ENCODE measurements at regions not wholly inside any gene's neighbourhood (a gene's known extent, or its start where the extent isn't known, plus 50 kb on each side); places are given as distances from the start of the nearest gene placed in this dataset.
A peak's percentile ranks its signal among the peaks of the same experiment; 100 is the strongest.

DNA sequence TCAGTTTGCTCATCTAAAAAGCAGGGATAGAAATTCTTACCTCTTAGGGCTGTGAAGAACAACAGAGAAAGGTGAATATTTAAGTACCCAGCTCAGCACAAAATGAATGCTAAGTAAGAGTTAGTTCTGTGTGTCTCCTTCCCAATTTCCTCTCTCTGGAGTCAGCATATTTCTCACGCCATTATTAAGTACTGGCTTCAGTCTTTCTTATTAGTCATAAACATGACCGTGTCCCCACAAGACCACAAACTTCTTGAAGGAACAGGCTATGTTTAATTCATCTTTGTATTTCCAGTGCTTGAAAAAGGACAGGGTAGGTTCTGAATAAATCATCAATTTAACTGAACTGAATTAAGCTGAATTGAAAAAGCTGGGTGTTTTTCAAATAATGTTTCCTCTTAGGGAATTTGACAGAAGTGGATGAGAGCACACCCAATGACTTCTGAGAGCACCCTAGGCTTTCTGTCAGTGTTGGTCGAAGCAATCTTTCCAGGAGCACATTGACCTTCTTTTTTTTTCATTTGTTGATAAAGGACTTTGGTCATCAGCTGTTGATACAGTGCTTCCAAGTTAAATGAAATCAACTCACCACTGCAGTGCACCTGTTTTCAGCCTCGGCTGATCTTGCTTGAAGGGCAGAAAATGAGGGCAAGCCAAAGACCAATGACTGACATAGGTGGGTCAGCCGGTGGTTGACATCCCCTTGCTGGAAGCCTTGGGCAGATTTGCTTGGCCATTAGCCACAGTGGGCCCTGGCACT is 324.6 kb downstream of the MFSD1 start:
- no peak overlapping the region for H3K4me3 ChIP-seq (ENCODE audit: low read depth, low read length)
- TF ChIP-seq, protein P1, sequence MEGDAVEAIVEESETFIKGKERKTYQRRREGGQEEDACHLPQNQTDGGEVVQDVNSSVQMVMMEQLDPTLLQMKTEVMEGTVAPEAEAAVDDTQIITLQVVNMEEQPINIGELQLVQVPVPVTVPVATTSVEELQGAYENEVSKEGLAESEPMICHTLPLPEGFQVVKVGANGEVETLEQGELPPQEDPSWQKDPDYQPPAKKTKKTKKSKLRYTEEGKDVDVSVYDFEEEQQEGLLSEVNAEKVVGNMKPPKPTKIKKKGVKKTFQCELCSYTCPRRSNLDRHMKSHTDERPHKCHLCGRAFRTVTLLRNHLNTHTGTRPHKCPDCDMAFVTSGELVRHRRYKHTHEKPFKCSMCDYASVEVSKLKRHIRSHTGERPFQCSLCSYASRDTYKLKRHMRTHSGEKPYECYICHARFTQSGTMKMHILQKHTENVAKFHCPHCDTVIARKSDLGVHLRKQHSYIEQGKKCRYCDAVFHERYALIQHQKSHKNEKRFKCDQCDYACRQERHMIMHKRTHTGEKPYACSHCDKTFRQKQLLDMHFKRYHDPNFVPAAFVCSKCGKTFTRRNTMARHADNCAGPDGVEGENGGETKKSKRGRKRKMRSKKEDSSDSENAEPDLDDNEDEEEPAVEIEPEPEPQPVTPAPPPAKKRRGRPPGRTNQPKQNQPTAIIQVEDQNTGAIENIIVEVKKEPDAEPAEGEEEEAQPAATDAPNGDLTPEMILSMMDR (IDR thresholded peaks at IDR 0.05; ENCODE audit: insufficient read depth, low read length), result no peak
- peak; percentile 22 for DNase-seq (ENCODE audit: low read depth)

DNA sequence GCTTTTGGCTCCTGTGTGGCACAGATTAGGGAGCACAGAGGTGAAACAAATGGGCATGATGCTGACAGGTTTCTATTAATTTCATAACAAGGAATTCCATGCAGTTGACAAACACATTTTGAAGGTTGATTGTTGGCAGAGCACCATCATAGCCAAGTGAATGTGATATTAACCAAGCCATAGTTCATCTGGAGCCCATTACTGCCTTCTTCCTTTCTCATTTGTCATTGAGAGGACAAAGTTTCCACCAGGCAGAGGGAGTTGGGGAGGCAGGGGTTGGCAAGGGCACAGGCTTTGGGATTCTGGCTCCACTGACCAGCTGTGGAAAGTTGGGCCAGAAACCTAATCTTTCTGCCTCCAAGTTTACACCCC is 325.2 kb downstream of the MFSD1 start:
- no peak overlapping the region for H3K4me3 ChIP-seq (ENCODE audit: low read depth, low read length)
- DNase-seq (ENCODE audit: low read depth), result no peak
- TF ChIP-seq, protein P1 (IDR thresholded peaks at IDR 0.05; ENCODE audit: insufficient read depth, low read length), result no peak

DNA sequence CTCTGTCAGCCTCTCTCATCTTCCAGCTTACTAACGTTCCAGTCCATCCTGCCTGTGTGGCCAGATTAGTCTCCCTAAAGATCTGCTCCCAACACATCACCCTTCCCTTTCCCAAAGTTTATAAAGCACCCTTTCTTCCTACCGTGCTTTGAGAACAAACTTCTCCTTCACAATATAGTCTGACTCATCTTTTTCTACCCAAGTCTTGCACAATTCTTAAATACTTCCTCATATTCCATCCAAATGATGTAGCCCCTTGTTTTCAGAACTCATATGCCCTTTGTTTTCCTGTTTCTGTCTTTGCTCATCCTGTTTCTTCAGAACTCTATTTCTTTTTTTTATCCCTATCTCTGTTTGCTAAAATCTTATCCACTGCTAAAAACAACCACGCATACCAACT is 326.8 kb downstream of the MFSD1 start:
- no peak overlapping the region for H3K4me3 ChIP-seq (ENCODE audit: low read depth, low read length)
- TF ChIP-seq, protein P1 (IDR thresholded peaks at IDR 0.05; ENCODE audit: insufficient read depth, low read length), result no peak
- DNase-seq (ENCODE audit: low read depth), result peak; percentile 60

DNA sequence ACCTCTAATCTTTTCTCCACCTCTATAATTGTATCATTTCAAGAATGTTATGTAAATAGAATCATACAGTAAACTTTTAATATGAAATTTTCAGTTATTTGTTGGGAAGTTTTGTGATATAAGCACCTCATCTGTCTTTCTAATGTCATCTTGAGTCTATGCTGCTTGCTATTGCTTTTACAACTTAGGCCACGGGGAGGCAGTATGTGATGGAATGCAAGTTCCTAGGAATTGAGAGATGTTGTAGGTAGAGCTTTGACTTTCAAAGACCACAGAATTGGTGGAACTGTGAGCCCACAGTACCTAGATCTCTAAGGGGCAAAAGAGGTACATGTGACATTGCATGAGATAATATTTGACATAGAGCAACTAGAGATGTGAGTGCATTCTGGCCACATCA is 328.3 kb downstream of the MFSD1 start:
- TF ChIP-seq, protein P1 (IDR thresholded peaks at IDR 0.05; ENCODE audit: insufficient read depth, low read length), result peak; percentile 33
- no peak overlapping the region for H3K4me3 ChIP-seq (ENCODE audit: low read depth, low read length)
- peak; percentile 18 for DNase-seq (ENCODE audit: low read depth)

DNA sequence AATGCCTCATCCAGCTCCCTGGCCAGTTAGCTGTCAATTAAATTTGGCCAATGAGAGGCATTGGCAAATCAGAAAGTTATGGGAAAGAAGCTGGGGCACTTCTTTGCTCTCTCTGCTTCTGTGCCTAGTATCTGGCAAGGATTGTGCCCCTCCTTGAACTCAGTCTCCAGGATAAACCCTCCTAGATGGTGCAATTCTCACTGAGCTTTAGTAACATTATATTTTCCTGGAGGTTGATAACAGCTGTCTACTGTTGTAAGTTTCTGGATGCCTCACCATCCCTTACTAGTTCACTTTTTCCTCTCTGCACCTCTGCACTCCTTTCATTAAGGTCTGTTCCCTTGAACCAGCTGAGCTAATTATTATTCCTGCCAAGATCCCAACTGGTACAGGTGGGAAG is 329.5 kb downstream of the MFSD1 start:
- peak; percentile 15 for DNase-seq (ENCODE audit: low read depth)
- TF ChIP-seq, protein P1 (IDR thresholded peaks at IDR 0.05; ENCODE audit: insufficient read depth, low read length), result no peak
- H3K4me3 ChIP-seq (ENCODE audit: low read depth, low read length), result no peak overlapping the region

DNA sequence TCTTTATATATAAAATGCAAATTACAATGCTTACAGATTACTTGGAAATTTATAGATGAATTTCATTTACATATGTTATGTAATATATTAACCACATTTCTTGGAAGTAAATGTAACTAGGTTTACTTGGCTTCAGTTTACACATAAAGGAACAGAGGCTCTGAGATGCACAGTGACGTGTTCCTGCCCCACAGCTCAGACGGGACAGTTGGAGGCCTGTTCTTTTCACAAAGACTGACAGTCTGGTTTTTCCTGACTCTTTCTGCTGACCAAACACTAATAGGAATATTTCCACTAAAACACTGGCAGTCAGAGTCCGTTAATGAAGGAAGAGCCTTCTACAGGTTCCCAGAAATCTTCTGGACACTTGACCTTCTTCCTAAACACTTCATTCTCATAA is 336.1 kb downstream of the MFSD1 start:
- H3K4me3 ChIP-seq (ENCODE audit: low read depth, low read length), result no peak overlapping the region
- TF ChIP-seq, protein P1 (IDR thresholded peaks at IDR 0.05; ENCODE audit: insufficient read depth, low read length), result no peak
- no peak for DNase-seq (ENCODE audit: low read depth)

DNA sequence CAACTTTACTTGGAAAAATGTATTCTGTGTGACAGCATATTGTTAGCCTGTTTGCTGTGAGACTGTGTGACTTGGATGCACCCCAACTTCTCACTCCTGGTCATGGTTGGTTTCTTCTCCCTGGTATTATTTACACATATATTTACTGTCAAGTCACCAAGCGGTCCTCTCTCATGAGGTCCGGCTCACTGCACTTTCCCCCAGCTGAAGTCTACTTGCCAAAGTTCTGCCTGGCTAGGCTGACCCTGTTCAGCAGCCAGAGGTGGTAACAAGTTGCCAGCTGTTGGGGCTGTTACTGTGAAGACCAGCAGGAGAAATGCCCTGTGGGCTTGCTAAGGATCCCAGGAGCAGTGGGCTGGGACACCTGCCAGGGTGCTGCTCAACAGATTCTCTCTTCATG is 337.5 kb downstream of the MFSD1 start:
- TF ChIP-seq, protein P1 (IDR thresholded peaks at IDR 0.05; ENCODE audit: insufficient read depth, low read length), result no peak
- H3K4me3 ChIP-seq (ENCODE audit: low read depth, low read length), result no peak overlapping the region
- DNase-seq (ENCODE audit: low read depth), result no peak
